Stimulated activated CD4-positive, alpha-beta T cell treated with anti-CD3 and anti-CD28 coated beads, Interleukin-2, amount 100 ng/mL, for 4 hours (primary cell): ENCODE measurements at regions not wholly inside any gene's neighbourhood (a gene's known extent, or its start where the extent isn't known, plus 50 kb on each side); places are given as distances from the start of the nearest gene placed in this dataset.

Experiments
- DNase-seq: peaks from one replicate; pipeline ENCODE4 v3.0.0-alpha.2; 2020; ENCODE audit warnings: low read depth

GRCh38 chr2:6626401-6627012 is 239.2 kb downstream of the CMPK2 start:
- no peak for DNase-seq

- DNase-seq = no peak
Observed at GRCh38 chr2:6627316-6627715, 238.4 kb downstream of the CMPK2 start.

- DNase-seq = no peak
Observed at GRCh38 chr2:6630209-6630608, 235.5 kb downstream of the CMPK2 start.

GRCh38 chr2:6635296-6635695 is 230.4 kb downstream of the CMPK2 start:
- DNase-seq = no peak

- no peak for DNase-seq
Observed at GRCh38 chr2:6637330-6637729, 228.4 kb downstream of the CMPK2 start.

DNA sequence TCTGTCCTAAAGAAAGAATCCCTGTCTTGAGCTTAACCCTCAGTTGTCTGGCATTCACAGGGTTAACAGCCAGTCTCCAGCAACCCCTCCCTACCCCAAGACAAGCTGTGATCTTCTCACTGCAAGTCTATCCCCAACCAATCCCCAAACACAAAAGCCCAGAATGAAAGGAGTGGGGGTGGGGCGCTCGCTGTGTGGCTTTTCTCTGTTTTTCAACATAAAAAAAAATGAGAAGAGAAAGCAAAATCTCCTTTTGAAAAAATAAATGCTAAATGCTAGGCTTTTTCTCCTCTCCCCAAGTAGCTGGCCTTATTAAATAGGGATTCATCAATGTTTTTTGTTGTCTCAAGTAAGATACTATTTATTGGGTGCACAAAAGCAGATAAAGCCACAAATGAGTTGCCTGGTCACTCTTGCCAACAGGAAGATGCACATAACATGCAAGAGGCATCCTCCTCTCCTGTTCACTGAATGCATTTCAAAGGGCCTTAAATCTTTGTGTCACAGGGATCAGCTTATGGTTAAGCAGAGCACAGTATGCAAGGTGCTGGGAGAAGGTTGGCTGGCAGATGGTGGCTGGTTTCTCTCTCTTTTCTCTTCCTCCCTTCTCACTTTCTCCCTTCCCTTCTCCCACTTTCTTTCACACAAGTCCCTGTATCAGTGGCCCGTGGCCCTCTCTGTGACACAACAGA is 225.6 kb downstream of the CMPK2 start:
- DNase-seq = no peak

DNA sequence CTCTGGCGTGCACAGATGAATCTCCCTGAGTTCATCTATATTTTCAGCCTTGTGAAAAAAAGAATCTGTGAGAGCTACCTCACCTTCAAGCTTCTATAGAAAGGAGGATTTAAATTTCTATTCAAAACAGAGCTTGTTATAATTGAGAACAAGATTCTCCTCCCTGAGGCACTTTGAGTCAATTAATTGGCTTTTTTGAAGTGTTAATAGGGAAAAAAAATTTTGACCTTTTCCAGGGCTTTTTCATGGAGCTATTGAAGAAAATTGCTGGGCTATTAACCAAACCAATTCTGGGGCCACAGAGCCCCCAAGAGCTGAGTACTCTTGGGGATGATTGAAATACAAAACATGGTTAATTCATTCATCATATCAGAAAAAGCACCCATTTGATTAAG is 225.1 kb downstream of the CMPK2 start:
- no peak for DNase-seq

DNA sequence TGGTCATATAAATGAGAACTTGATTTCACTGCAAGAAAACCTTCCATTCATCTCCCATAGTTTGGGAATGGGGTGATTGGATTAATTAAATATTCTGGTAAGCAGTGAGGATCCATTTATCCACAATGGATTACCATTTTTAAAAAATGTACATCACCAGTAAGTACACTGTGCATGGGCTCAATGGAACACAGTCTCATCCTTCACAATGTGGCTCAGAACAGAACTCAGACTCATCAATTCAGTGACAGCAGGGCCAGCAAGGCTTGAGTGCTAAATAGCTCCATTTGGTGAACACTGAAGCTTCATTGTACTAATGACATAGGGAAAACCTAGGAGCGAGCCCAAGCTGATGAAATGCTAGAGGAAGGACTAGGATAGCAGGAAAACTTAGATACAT is 223.8 kb downstream of the CMPK2 start:
- no peak for DNase-seq

DNA sequence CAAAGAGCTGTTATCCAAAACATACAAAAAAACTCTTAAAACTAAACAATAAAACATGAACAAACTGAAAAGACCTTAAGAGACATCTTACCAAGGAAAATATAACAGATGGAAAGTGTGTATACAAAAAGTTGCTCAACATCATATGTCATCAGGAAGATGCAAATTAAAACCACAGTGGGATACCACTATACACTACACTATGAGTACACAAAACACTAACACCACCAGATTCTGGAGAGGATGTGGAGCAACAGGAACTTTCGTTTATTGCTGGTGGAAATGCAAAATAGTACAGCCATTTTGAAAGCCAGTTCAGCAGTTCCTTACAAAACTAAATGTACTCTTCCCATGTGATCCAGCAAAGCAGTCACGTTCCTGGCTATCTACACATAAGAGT is 221.4 kb downstream of the CMPK2 start:
- no peak for DNase-seq

DNA sequence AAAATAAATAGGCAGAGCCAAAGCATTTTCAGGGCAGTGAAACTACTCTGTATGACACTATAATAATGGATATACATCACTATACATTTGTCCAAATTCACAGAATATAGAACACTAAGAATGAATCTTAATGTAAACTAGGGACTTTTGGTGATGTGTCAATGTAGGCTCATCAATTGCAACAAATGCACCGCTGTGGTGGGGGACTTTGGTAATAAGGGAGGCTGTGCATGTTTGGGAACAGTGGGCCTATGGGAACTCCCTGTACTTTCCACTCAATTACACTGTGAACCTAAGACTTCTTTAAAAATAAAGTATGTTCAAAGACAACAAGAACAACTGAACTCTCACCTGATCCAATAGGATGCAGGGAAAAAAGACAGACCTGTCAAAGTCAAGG is 220.7 kb downstream of the CMPK2 start:
- no peak for DNase-seq

GRCh38 chr2:6645672-6646071 is 220.0 kb downstream of the CMPK2 start:
- DNase-seq = no peak

DNA sequence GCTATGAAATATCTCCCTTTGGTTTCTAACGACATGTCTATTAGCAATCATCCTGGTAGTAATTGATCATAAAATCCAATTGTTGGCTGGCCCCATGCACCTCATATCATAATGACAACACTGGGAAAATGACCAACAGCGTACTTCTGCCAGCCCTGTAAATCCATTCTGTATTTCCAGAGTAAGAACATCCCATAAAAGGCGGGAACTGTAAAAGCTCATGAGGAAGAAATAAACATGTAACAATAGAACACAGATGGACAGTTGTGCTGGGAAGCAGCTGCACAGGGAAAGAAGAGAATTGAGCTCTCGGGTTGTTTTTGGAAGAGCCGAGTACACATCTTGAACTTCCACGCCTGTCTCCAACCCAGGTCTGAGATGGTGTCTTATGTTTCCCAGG is 218.7 kb downstream of the CMPK2 start:
- DNase-seq = no peak

GRCh38 chr2:6648596-6649247 is 217.0 kb downstream of the CMPK2 start:
- DNase-seq = no peak

DNA sequence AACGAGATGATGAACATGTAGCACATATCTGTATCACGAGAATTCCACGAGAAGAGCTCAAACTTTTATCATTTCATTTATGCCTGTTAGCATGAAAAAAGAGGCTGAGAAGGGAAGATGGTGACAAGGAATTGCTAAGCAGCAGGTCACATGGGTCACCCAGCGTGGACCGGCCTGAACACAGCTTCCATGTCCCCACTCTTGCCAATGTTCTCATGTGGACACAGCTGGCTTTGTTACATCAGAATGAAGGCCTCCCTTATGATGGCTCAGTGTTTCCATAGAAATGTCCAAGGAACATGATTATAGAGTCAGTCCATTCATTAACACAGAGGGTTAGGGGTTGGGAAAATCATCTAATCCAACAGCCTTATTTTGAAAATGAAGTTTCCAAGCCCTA is 215.4 kb downstream of the CMPK2 start:
- DNase-seq = no peak

DNA sequence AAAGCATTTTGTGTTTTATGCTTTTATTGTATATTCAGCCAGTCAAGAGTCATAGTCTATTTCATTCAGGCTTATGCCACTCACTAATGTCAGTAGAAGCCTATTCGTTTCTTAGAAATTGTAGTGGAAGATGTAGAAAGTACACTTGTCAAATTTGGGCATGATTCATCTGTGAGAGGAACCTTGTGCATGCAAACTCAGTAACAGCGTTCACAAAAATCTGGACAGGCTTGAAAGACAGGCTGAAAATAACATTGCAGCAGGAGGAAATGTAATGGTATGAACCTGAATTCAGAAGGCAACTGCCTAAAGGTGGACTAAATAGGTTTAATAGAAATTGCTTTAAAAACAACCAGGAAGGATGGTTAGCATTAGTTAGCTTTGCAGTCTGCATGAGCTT is 213.5 kb downstream of the CMPK2 start:
- no peak for DNase-seq

DNA sequence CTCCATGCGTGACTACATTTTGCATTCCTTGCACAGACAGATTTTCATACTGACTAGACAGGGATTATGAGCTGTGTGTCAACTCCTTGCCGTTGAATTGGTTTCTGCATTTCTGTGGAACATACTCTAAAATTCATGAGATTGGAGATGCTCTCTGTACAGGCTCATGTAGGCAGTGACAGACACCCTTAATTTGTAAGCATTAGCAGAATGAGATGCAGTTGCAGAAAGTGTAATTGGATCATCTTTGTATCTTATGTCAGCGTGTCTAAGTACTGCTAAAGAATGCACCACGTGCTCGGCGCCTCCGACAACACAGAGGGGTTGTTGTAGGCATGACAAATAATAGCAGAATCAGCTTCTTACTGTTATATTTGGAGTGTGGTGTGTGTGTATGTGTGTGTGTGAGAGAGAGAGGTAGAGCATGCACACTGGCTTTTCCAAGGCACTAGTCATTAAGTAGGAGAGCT is 212.4 kb downstream of the CMPK2 start:
- DNase-seq = no peak

GRCh38 chr2:6654279-6654678 is 211.4 kb downstream of the CMPK2 start:
- no peak for DNase-seq

GRCh38 chr2:6656633-6657032 is 209.1 kb downstream of the CMPK2 start:
- DNase-seq = no peak

- no peak for DNase-seq
Observed at GRCh38 chr2:6657136-6657535, 208.6 kb downstream of the CMPK2 start.

DNA sequence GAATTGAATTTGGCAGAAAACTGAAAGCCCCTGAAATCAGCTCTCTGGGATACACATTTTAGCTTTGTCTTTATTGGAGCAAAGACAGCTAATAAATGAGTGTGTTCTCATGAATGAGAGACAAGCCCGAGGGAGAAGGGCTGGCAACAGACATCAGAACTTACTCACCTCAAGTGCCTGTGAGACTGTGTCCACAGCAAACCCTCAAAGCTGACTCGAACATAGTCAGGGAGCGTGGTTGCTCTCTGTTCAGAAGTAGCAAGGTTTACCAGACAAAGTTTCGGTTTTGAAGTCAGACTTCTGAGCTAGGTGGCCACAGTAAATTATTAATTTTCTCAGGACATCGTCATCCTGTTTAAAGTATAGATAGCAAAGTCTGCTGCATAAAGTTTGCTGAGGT is 207.9 kb downstream of the CMPK2 start:
- DNase-seq = no peak

DNA sequence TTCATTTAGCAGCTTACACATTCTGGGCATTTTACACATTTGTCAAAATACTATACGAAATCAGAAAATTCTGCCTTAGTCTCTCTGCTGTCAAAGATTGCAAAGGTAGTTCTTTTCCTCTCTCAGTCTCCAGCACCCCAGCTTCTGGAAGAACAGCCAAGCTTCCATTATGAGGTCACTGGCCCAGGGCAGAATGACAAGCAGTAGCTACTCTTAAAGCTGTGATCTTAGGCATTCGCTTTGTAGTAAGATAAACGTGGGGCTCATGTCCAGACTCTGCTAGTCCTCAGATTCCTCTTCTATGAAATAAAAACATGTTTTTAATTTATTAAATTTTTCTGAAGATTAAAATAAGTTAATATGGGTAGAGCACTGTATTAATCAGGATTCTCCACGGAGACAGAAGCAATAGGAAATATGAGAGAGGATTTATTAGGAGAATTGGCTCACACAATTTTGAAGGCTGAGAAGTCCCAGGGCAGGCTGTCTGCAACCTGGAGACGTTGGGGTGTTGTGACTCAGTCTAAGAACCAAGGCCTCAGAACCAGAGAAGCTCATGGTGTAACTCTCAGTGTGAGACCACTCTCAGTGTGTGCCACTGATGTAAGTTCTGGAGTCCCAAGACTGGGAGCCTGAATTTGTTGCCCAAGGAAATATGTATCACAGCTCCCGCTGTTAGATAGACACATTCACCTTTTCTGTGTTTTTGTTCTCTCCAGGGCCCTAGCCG is 201.2 kb downstream of the CMPK2 start:
- DNase-seq = no peak

- DNase-seq = no peak
Observed at GRCh38 chr2:6665093-6666045, 200.3 kb downstream of the CMPK2 start.
